ENCODE measurements at regions not wholly inside any gene's neighbourhood (a gene's known extent, or its start where the extent isn't known, plus 50 kb on each side); places are given as distances from the start of the nearest gene placed in this dataset.

- TF ChIP-seq CEBPB (IDR thresholded peaks at IDR 0.05; ENCODE audit: low read depth, low read length) (no peak), SMC3 (IDR thresholded peaks at IDR 0.05; ENCODE audit: low read depth, low read length) (no peak), RAD21 (IDR thresholded peaks at IDR 0.05; ENCODE audit: low read length) (no peak), POLR2A (IDR thresholded peaks at IDR 0.05; ENCODE audit: low read depth, low read length) (no peak), RCOR1 (IDR thresholded peaks at IDR 0.05; ENCODE audit: insufficient replicate concordance, low read length) (no peak), CTCF (conservative IDR thresholded peaks at IDR 0.05; ENCODE audit: low read depth, low read length) (no peak)
These were observed 321.7 kb downstream of the TXNL1 start for GRCh38 chr18:56316727-56317126.

All from IMR-90 (cell line).